A172 (cell line): ENCODE measurements at regions not wholly inside any gene's neighbourhood (a gene's known extent, or its start where the extent isn't known, plus 50 kb on each side); places are given as distances from the start of the nearest gene placed in this dataset.

Experiments
- DNase-seq: peaks from one replicate; pipeline ENCODE4 v3.0.0-alpha.2; 2015; ENCODE audit warnings: low spot score

GRCh38 chrX:9315086-9315485 is 149.8 kb upstream of the TBL1X start:
- no peak for DNase-seq

DNA sequence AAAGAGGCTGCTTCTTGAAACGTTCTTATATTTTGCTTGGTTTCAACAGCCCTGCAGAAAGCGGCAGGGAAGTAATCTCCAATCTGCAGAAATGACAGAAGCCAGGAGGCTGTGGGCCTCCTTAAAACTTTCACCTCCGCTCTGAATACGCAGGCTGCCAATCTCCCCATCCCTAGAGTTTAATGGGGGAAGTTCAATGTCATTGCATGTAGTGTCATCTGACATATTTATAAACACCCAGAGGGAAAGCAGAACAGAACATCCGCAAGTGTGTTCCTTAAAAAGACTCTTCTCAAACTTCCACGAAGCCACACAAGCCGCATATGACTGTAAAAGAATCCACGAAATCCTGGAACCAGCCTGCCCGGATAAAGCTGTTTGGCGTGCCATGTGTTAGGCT is 148.8 kb upstream of the TBL1X start:
- DNase-seq = no peak

DNA sequence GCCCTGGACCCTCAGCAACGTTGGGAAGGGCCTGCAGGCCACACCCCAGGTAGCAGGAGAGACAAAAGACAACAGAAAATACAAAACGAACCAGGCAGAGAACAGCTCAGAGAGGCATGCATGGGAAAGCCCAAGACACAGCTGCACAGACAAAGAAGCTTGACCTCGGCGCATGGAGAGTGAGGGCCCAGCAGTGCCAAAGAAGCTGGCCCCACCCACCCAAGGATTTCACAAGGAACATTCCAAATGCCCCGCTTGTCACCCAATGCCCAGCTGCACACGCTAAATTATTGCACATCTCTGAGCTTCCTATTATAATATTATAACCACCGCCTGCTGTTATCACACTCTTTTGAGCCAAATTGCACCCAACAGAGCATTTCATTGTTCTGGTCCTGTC is 147.7 kb upstream of the TBL1X start:
- DNase-seq = no peak

- DNase-seq = no peak
Observed at GRCh38 chrX:9318213-9318612, 146.6 kb upstream of the TBL1X start.

DNA sequence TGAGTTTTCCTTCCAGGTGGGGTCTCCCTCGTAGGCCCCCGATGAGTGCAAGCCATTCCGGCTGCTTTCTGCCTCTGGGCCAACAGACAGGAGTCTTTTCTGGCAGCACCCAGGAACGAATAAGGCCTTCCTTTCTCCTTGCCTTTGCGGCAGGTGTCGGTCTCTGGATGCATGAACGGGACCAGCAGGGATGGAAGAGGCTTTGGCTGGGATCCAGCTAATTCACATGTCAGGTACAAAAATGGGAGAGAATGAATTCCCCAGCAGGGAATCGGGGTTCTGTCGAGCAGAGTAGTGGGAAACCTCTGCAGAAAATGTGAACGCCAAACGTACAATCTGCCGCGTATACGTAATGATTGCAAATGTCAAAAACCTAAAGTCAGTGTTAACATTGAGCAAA is 146.1 kb upstream of the TBL1X start:
- no peak for DNase-seq

DNA sequence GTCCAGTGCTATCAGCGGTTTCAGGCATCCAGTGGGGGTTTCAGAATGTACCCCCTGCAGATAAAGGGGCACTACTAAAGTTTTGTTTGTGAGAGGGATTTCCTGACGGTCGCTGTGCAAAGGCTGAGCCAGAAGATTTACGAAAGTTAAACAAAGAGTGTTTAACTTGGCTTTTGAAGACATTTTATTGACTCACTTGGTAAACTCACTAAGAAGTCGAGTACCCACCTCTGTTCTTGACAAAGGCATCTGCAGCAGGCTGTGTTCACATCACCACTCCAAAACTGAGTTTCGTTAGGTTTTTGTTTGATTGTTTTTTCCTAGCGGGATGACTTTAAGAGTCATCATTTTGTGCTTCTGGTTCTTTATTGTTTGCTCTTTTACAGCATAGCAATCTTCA is 143.9 kb upstream of the TBL1X start:
- no peak for DNase-seq

DNA sequence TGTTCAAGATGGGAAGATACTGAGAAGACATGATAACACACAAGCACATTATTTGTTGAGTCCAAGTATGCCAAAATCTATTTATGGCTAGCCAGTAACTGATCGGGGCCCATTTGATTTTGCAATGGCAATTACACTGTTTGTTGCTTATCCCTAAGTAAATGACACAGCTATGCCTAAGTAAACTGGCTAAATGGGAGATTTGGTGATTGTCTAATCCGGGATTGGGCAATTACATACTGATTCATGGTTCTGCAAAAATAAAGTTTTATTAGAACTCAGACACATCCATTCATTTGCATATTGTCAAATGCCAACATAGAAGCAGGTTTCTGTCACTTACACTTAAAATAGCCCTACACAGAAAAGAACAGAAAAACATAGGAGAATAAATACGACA is 140.2 kb upstream of the TBL1X start:
- no peak for DNase-seq

DNA sequence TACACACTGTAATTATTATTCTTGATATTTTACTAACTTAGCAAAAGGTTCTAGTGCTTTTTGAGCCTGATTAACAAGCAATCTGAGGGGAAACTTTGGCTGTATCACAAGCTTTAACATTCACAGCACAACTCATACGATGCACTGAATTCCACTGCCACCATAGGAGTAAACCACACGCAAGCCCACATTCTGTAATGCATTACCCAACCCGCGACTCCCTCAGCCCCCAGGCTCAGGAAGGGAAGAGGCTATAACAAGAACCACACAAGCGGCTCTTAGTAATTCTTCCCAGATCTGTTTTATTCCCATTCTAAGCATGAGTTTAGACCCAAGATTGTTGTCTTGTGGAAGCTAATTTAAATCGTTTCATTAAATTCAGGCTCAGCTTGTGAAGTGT is 138.5 kb upstream of the TBL1X start:
- DNase-seq = no peak

GRCh38 chrX:9327086-9327746 is 137.6 kb upstream of the TBL1X start:
- no peak for DNase-seq

DNA sequence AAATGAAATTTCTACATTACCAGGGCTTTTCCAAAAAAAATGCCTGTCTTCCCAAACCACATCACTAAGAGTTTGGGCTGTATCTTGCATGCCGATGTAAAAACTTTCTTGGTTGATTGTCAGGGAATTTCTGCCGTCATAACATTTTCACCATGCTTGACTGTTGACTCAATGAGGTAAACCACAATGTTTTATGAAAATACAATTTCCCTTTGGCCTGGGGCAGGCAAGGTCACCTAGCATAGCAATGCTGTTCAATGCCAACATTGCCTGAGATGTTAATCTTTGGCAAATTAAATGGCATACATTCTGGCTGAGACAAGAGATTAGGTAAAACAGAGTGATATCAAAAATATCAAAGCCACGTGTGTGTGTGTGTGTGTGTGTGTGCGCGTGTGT is 137.1 kb upstream of the TBL1X start:
- peak; percentile 80 for DNase-seq

DNA sequence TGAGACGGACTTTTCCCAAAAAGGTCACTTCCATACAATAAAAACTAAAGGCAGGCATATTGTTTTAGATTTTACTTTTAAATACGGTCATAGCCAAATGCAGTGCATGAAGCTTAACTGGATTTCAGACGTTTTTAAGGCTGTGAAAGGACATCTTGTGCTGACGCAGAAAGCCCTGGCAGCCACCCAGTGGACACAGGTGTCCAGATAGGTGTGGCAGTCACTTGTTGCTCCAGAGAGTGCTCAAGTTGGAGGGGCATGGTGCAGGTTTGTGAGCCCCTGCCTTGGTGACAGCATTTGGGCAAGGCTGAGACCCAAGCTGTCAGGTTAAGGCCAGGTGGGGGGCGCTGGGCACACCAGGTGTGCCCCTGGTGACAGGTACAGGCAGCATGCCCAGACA is 135.8 kb upstream of the TBL1X start:
- no peak for DNase-seq

DNA sequence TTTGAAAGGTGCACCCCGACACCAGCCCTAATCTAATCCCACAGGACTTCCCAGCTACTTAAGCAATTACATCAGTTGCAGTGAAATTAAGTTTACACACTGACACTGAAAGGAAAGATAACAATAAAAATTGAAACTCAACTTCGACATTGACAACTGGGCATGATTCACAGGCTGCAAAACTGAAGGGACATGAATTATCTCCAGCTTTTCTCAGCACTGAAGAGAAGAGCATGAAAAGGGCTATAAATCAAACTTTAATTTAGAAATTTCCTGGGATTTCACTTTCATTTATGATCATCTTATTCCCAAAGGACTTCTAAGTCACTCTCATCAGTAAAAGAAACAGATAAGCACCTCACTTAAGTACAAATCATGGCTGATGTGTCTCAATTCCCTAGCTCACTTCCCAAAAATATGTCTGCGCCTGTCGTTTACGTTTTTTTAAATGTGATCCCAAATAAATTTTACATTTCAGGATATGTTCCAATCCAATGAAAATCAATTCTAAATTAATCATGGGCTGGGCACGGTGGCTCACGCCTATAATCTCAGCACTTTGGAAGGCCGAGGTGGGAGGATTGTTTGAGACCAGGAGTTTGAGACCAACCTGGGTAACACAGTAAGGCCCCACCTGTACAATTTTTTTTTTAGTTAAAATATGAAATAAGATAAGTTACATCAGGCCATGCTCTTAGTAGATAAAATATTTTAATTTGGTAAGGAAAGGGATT is 134.4 kb upstream of the TBL1X start:
- no peak for DNase-seq

DNA sequence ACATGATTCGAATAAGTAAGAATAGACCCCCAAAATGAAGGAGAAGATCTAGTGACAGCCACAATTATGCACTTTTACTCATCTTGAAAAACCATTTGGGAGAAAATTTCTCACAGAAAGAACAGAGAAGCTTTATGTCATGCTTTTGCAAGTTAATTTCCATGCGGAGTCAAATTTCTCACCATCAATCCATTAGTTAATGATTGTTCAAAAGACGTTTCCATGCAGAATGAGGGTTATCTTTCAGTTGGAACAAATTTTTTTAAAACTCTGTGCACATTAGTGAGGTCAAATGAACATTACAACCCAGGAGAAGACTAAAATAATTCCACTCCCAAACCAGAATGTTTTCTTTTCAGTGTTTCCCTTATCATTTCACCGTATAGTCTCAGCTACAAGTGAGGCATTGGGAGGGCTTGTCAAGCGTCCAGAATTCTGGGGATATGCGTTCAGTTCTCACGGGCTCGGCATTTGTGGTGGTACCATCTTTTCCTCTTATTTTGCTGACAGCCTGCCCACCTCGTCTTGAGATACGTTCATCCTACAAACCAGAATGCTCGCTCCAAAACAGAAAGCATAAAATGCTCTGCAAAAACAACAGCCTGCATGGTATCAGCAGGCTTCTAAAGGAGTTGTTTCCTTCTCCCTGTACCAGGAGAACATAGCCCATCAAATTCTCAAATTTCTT is 130.8 kb upstream of the TBL1X start:
- DNase-seq = no peak

GRCh38 chrX:9335251-9335650 is 129.6 kb upstream of the TBL1X start:
- DNase-seq = no peak

DNA sequence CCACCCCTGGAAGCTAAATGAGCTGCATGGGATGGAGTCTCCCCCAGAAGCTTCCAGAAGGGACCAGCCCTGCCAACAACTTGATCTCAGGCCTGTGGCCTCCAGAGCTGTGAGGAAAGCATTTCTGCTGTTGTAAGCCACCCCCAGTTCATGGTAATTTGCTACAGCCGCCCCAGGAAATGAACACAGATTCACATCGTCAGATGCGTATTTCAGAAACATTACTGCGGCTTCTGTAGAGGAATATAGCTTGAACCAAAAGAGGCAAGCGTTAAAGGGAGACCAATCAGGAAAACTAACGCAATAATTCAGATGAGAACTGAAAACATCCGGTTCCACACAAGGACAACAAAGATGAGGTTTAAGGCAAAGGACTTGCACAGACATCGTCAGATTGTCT is 128.4 kb upstream of the TBL1X start:
- DNase-seq = no peak

DNA sequence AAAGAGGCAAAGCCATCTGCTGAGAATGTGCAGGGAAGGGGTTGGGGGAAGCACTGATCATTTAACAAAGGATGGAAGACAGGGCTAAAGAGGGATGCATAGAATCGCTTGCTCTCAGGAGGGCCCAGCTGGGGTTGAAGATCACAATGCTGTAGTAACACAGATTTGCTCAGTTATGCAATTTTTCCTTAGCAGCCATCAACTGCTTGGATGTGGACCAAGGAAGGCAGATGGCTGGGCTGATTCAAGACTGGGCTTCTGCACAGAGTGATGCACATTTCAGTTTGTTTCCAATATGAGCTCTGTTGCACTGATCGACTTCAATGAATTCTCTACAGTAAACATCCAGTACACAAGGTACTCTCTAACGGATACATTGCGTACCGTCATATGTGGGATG is 127.8 kb upstream of the TBL1X start:
- DNase-seq = no peak

DNA sequence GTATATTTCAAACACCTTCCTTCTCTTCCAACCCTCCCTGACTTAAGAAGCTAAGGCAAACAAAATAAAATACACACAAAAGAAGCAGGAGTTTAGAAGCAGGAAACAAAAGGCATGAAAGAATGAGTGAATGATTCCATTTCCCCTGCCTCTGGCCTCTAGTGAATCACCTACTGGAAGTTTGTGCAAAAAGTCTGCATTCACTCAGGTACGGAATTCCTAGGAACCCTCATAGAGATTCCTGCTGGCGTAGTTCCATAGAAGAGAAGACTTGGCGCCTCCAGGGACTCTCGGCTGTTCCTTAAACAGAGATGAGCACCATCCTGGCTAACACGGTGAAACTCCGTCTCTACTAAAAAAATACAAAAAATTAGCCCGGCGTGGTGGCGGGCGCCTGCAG is 125.9 kb upstream of the TBL1X start:
- no peak for DNase-seq

GRCh38 chrX:9339603-9340491 is 125.0 kb upstream of the TBL1X start:
- no peak for DNase-seq

GRCh38 chrX:9340598-9341290 is 124.1 kb upstream of the TBL1X start:
- DNase-seq = no peak

- DNase-seq = peak; percentile 22
Observed at GRCh38 chrX:9341291-9342201, 123.3 kb upstream of the TBL1X start.
